HepG2 (cell line): ENCODE measurements at regions not wholly inside any gene's neighbourhood (a gene's known extent, or its start where the extent isn't known, plus 50 kb on each side); places are given as distances from the start of the nearest gene placed in this dataset.

ENCODE experiments used
- ATAC-seq: fragments of 200-7000 bp; cut with Tn5 transposase; 3 replicates; pipeline ENCODE4 v1.9.1; 2020; ENCODE audit warnings: mild to moderate bottlenecking, moderate library complexity
- BruUV-seq: library from RNA; stranded (reverse); fragments of 400-500 nt; replicated peaks from 2 replicates; lab custom pipeline; 2021; lab: Mats Ljungman, UMichigan
- CTCF ChIA-PET: fragments of 300-600 bp; formaldehyde crosslinking; extraction: SDS; loops from one replicate; lab custom pipeline; 2021; ENCODE audit warnings: low total read pairs, inconsistent platforms, low intra/inter-chr PET ratio; lab: Yijun Ruan, JAX
- POLR2A ChIA-PET: fragments of 350-600 bp; sonication (Branson Sonifier 250); formaldehyde crosslinking; loops from one replicate; lab custom pipeline; 2020; ENCODE audit warnings: antibody characterized with exemption, inconsistent platforms; lab: Yijun Ruan, JAX
- DNase-seq: peaks from one replicate; pipeline ENCODE4 v3.0.0-alpha.2; 2015; ENCODE audit warnings: low spot score
- FAIRE-seq: peaks from 3 replicates; lab custom pipeline; 2011; peaks lifted over from hg19 to GRCh38; lab: Jason Lieb, UNC
- H2AFZ ChIP-seq: one replicate; pipeline ENCODE4 v1.6.1; 2011; ENCODE audit warnings: low read length, inconsistent platforms
- H3K27ac ChIP-seq: fragments of 300-600 bp; 3 replicates; pipeline ENCODE4 v1.8.0; 2011; ENCODE audit warnings: mixed run types, mild to moderate bottlenecking, mixed read lengths, low read length, inconsistent platforms; ENCODE audit not compliant: insufficient read depth; ENCODE audit errors: extremely low read length
- H3K27me3 ChIP-seq, 2 experiments: fragments of 200-600 bp in 1 of 2; 2 replicates in 1 of 2; 3 replicates in 1 of 2; pipeline versions ENCODE4 v1.6.0 to v1.8.0; 2011; ENCODE audit warnings: low read length in 2 of 2, mild to moderate bottlenecking in 2 of 2, moderate library complexity in 2 of 2, inconsistent platforms in 1 of 2; ENCODE audit not compliant: insufficient read depth in 2 of 2, control insufficient read depth in 1 of 2
- H3K36me3 ChIP-seq, 2 experiments: fragments of 200-600 bp in 1 of 2; replicated peaks in 1 of 2; 2 replicates in 1 of 2; 3 replicates in 1 of 2; pipeline versions ENCODE4 v1.5.1 to v1.8.0; 2011; ENCODE audit warnings: low read length in 2 of 2, inconsistent platforms in 1 of 2; ENCODE audit not compliant: insufficient read depth in 2 of 2, control insufficient read depth in 1 of 2
- H3K4me1 ChIP-seq: 2 replicates; pipeline ENCODE4 v1.5.1; 2012; ENCODE audit warnings: low read length, inconsistent platforms; ENCODE audit not compliant: insufficient read depth
- H3K4me2 ChIP-seq: 2 replicates; pipeline ENCODE4 v1.6.0; 2011; ENCODE audit warnings: low read depth, low read length, inconsistent platforms
- H3K4me3 ChIP-seq, 3 experiments: fragments of 200-600 bp in 1 of 3; sonication (generic), shearing (Covaris generic) in 1 of 3; replicated peaks in 1 of 3; 2 replicates each; pipeline ENCODE4 v1.5.1; 2011 to 2016; ENCODE audit warnings: low read length in 3 of 3, inconsistent platforms in 2 of 3, low read depth in 2 of 3, mild to moderate bottlenecking in 2 of 3, control low read depth in 1 of 3, mixed read lengths in 1 of 3; ENCODE audit not compliant: insufficient read depth in 1 of 3
- H3K79me2 ChIP-seq: one replicate; pipeline ENCODE4 v1.6.1; 2011; ENCODE audit warnings: low read length, inconsistent platforms; ENCODE audit not compliant: insufficient read depth
- H3K9ac ChIP-seq: 2 replicates; pipeline ENCODE4 v1.6.0; 2011; ENCODE audit warnings: mild to moderate bottlenecking, low read depth, low read length, inconsistent platforms; ENCODE audit not compliant: insufficient read depth
- H3K9me3 ChIP-seq: 2 replicates; pipeline ENCODE4 v1.5.1; 2012; ENCODE audit warnings: mild to moderate bottlenecking, low read length
- H4K20me1 ChIP-seq: 2 replicates; pipeline ENCODE4 v1.6.0; 2011; ENCODE audit warnings: inconsistent platforms, mild to moderate bottlenecking, low read length, moderate library complexity; ENCODE audit not compliant: insufficient read depth
- ARID2 ChIP-seq: sonication (generic); formaldehyde crosslinking; IDR thresholded peaks from 2 replicates; pipeline ENCODE4 v1.8.1; 2022; ENCODE audit warnings: mild to moderate bottlenecking, missing genetic modification reagents, borderline replicate concordance
- CC2D1A ChIP-seq: sonication (generic); formaldehyde crosslinking; IDR thresholded peaks from 2 replicates; pipeline ENCODE4 v1.8.1; 2023; ENCODE audit warnings: mild to moderate bottlenecking, missing genetic modification reagents
- CENPX ChIP-seq: sonication (generic); formaldehyde crosslinking; IDR thresholded peaks from 2 replicates; pipeline ENCODE4 v1.9.0; 2021; ENCODE audit warnings: mild to moderate bottlenecking, missing genetic modification reagents, moderate library complexity
- HNF4A ChIP-seq: sonication (generic); formaldehyde crosslinking; IDR thresholded peaks from 2 replicates; pipeline ENCODE4 v1.4.0; 2020; ENCODE audit warnings: missing genetic modification reagents
- IRX3 ChIP-seq: sonication (generic); formaldehyde crosslinking; IDR thresholded peaks from 2 replicates; pipeline ENCODE4 v1.8.1; 2023; ENCODE audit warnings: mild to moderate bottlenecking, low read depth, missing genetic modification reagents, borderline replicate concordance
- TEAD2 ChIP-seq: sonication (generic); formaldehyde crosslinking; IDR thresholded peaks from 2 replicates; pipeline ENCODE4 v1.9.0; 2021; ENCODE audit warnings: missing genetic modification reagents
- TP53 ChIP-seq: sonication (generic); formaldehyde crosslinking; conservative IDR thresholded peaks from 2 replicates; pipeline ENCODE4 v1.4.0; 2020; ENCODE audit warnings: missing genetic modification reagents
- ZNF562 ChIP-seq: sonication (generic); formaldehyde crosslinking; IDR thresholded peaks from 2 replicates; pipeline ENCODE4 v1.8.0; 2022; ENCODE audit warnings: missing genetic modification reagents, borderline replicate concordance
- ZNF572 ChIP-seq: sonication (generic); formaldehyde crosslinking; IDR thresholded peaks from 2 replicates; pipeline ENCODE4 v1.5.1; 2020; ENCODE audit warnings: mild to moderate bottlenecking, missing genetic modification reagents
- WGBS: methylation state at CpG from one replicate; pipeline ENCODE4 v1.1.6; 2017; ENCODE audit warnings: low lambda C conversion rate; 5-methylcytosine and 5-hydroxymethylcytosine counted together
- in situ Hi-C: cut with HindIII; loops from 2 replicates; pipeline ENCODE4 v1.10.0; 2017; ENCODE audit warnings: low pct_unique_long_range_greater_than_20kb; ENCODE audit not compliant: extremely low pct_ligation_motif_present
- intact Hi-C: fragments of 100-400 bp; cut with micrococcal nuclease; formaldehyde crosslinking; loops from one replicate; pipeline ENCODE4 v1.10.0; 2022; ENCODE audit not compliant: unreplicated experiment

DNA sequence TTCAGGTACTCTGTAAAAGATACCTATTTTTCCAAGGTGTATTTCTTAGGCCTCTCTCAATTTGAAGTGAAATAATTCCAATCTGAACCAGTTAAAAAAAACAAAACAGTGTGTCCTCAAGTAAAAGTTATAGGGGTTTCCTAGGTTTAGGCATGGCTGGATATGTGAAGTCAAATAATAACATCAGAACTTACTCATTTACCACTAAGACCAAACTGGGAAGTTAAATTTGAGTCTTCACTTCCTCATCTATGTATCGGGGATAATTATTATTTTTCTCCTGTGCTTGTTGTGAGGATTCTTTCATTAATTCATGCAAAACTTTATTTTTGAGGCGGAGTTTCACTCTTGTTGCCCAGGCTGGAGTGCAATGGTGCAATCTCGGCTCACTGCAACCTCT, 86.2 kb upstream of the PTPRK start:
- no peak overlapping the region for H3K9ac ChIP-seq
- TF ChIP-seq CC2D1A (CRISPR knock-in tag) (no peak), TP53 (CRISPR knock-in tag) (no peak), HNF4A (CRISPR knock-in tag) (no peak), CENPX (CRISPR knock-in tag) (no peak), ZNF562 (CRISPR knock-in tag) (no peak), ARID2 (no peak), ZNF572 (CRISPR knock-in tag) (no peak)
- no TSS peak for BruUV-seq
- ATAC-seq (no peak), DNase-seq (no peak), FAIRE-seq (no peak)
- 0 out of 5 replicates have a peak, but pooled peaks cover 0 to 8% of the 10 kb centered on the region in 2 experiments for H3K27me3 ChIP-seq
- H3K27ac ChIP-seq: no peak overlapping the region
- in situ Hi-C loops (no loop called here), intact Hi-C loops (no loop called here)
- H3K36me3 ChIP-seq: no peaks in the 10 kb centered on the region
- 22% methylated on average over 3 of the region's 3 CpGs for WGBS
- no peaks in the 10 kb centered on the region for H4K20me1 ChIP-seq
- H3K79me2 ChIP-seq: no peaks in the 10 kb centered on the region
- no peak overlapping the region for H3K4me2 ChIP-seq
- CTCF ChIA-PET: no interaction called here
- no peaks in the 10 kb centered on the region for H3K9me3 ChIP-seq
- H3K4me1 ChIP-seq: no peaks in the 10 kb centered on the region
- no peak overlapping the region for H3K4me3 ChIP-seq
- H2AFZ ChIP-seq: no peak overlapping the region
- POLR2A ChIA-PET: no interaction called here

DNA sequence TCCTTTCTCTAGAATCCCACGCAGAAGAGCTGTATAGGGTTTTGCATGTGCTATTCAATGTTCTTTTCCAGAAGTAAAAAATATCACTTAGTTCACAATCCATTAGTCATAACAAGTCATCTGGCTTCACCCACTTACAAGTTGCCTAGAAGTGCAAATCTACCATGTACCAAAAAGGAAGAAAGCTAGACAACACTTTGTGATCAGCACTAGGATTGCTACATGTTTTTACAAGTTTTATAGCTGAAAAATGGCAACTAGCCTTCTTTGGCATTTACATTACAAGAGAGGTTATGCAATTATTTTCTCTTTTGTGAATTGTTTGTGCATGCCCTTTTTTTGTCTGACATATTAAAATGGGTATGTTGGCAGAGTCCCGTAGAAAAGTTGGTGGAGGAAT, 85.6 kb upstream of the PTPRK start:
- H3K9me3 ChIP-seq: no peaks in the 10 kb centered on the region
- H3K4me1 ChIP-seq: no peaks in the 10 kb centered on the region
- no TSS peak for BruUV-seq
- H4K20me1 ChIP-seq: no peaks in the 10 kb centered on the region
- ATAC-seq: no peak
- no peak overlapping the region for H3K27ac ChIP-seq
- TF ChIP-seq TEAD2: no peak
- no peak for TF ChIP-seq IRX3 (CRISPR knock-in tag)
- TF ChIP-seq, all 625 proteins: peak for 0
- ChIA-PET CTCF (no interaction called here), POLR2A (no interaction called here)
- H3K4me2 ChIP-seq: no peak overlapping the region
- peaks cover 0 to 9% of the 10 kb centered on the region in 2 experiments; a peak in 1 of 5 replicates for H3K27me3 ChIP-seq
- intact Hi-C loops: no loop called here
- DNase-seq (no peak), FAIRE-seq (no peak)
- no peak overlapping the region for H3K9ac ChIP-seq
- H2AFZ ChIP-seq: no peak overlapping the region
- in situ Hi-C loops: no loop called here
- WGBS: 1% methylated on average over 2 of the region's 2 CpGs
- H3K36me3 ChIP-seq: no peaks in the 10 kb centered on the region
- no peaks in the 10 kb centered on the region for H3K79me2 ChIP-seq
- H3K4me3 ChIP-seq: no peak overlapping the region
